Ishikawa (cell line): ENCODE measurements at regions not wholly inside any gene's neighbourhood (a gene's known extent, or its start where the extent isn't known, plus 50 kb on each side); places are given as distances from the start of the nearest gene placed in this dataset.
A peak's percentile ranks its signal among the peaks of the same experiment; 100 is the strongest.

Experiments used
- CEBPB ChIP-seq: IDR thresholded peaks from 2 replicates; pipeline ENCODE4 v1.6.1; 2012
- CREB1 ChIP-seq: IDR thresholded peaks from 2 replicates; pipeline ENCODE4 v1.6.1; 2012; ENCODE audit warnings: low read depth
- EGR1 ChIP-seq: IDR thresholded peaks from 2 replicates; pipeline ENCODE4 v1.6.1; 2012
- EP300 ChIP-seq: IDR thresholded peaks from 2 replicates; pipeline ENCODE4 v1.6.1; 2012; ENCODE audit warnings: borderline replicate concordance
- FOXM1 ChIP-seq: IDR thresholded peaks from 2 replicates; pipeline ENCODE4 v1.6.1; 2012; ENCODE audit warnings: low read depth, borderline replicate concordance
- MAX ChIP-seq: IDR thresholded peaks from 2 replicates; pipeline ENCODE4 v1.6.1; 2012
- NFIC ChIP-seq: IDR thresholded peaks from 2 replicates; pipeline ENCODE4 v1.6.1; 2012
- RAD21 ChIP-seq: IDR thresholded peaks from 2 replicates; pipeline ENCODE4 v1.6.1; 2012; ENCODE audit warnings: low read depth
- TAF1 ChIP-seq: IDR thresholded peaks from 2 replicates; pipeline ENCODE4 v1.6.1; 2012; ENCODE audit warnings: low read depth, mild to moderate bottlenecking
- TCF12 ChIP-seq: IDR thresholded peaks from 2 replicates; pipeline ENCODE4 v1.6.1; 2012; ENCODE audit warnings: low read depth
- TEAD4 ChIP-seq: IDR thresholded peaks from 2 replicates; pipeline ENCODE4 v1.6.1; 2012
- YY1 ChIP-seq: IDR thresholded peaks from 2 replicates; pipeline ENCODE4 v1.6.1; 2012; ENCODE audit warnings: low read depth
- ZBTB7A ChIP-seq: IDR thresholded peaks from 2 replicates; pipeline ENCODE4 v1.6.1; 2012; ENCODE audit warnings: low read depth
- TF ChIP-seq, protein P1 (sequence below): IDR thresholded peaks from 2 replicates; pipeline ENCODE4 v1.6.1; 2012; ENCODE audit warnings: low read depth, mild to moderate bottlenecking

- TF ChIP-seq MAX, result 0 out of 2 replicates have a peak, but pooled peaks have one; percentile 14
These were observed 54.0 kb downstream of the FOXD4L6 start for GRCh38 chr9:41074356-41074942.

- peak; percentile 56 for TF ChIP-seq NFIC
These were observed 87.7 kb downstream of the FOXD4L6 start for GRCh38 chr9:41040705-41041342.

DNA sequence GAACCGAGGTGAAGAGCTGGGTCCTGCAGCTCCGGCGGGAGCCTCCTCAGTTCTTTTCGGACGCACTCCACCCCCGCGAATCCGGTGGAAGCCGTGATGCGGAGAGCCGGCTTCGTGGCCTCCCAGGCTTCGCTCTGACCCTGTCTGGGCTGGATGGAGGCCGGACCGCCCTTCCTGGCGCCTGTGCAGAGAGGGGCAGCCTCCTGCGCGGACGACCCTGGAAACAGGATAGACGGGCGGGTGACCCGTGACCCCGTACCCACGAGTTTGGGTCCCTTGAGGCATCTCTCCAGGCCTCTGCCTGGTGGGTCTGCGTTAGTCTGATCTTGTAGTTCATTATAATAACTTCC is 136.0 kb downstream of the FOXD4L6 start:
- TF ChIP-seq EGR1, result peak; percentile 16; the same call in 1 of the 2 replicates

- peak; percentile 82 for TF ChIP-seq YY1
- TF ChIP-seq TEAD4, result peak; percentile 49; the same call in 1 of the 2 replicates
- TF ChIP-seq TAF1, result peak; percentile 95
- TF ChIP-seq CEBPB, result peak; percentile 34; the same call in 1 of the 2 replicates
- peak; percentile 60 for TF ChIP-seq EGR1
- TF ChIP-seq FOXM1, result 0 out of 2 replicates have a peak, but pooled peaks have one; percentile 19
- peak; percentile 79 for TF ChIP-seq TCF12
- TF ChIP-seq NFIC, result peak; percentile 35; the same call in 1 of the 2 replicates
- TF ChIP-seq RAD21, result peak; percentile 37; the same call in 1 of the 2 replicates
- TF ChIP-seq MAX, result peak; percentile 94
These were observed 136.6 kb downstream of the FOXD4L6 start for GRCh38 chr9:40991741-40992471.

DNA sequence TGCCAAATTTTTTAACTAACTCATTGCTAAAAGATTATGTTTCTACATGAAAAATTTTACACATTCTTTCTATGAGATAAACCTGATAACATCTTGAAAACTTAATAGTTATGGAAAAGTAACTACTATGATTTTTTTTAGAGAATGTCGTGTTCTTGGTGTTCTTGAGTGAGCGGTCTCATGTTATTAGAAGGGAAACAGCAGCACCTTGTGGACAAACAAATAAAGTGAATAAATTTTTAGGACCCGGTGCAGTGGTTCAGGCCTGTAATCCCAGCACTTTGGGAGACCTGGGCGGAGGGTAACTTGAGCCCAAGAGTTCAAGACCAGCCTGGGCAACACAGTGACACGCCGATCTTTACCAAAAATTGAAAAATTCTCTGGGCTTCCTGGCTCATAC is 166.0 kb downstream of the FOXD4L6 start:
- TF ChIP-seq RAD21, result peak; percentile 53

DNA sequence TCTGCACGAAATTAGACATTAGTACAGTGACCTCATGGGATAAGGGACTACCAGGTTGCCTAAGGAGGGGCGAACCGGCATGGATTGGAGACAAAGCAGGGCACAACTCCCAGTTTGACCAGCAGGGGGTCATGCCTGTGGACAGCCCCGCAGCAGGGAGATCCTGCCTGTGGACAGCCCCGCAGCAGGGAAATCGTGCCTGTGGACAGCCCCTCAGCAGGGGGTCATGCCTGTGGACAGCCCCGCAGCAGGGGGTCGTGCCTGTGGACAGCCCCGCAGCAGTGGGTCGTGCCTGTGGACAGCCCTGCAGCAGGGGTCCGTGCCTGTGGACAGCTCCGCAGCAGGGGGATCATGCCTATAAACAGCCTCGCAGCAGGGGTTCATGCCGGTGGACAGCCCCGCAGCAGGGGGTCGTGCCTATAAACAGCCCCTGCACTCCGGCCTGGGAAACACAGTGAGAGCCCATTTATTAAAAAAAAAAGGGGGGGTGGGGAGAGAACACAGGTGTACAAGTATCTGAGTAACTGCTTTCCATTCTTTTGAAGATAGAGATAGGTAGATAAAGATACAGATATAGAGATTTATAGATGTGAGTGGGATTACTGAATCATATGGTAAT is 176.5 kb downstream of the FOXD4L6 start:
- TF ChIP-seq YY1 (peak; percentile 21; the same call in 1 of the 2 replicates), TCF12 (peak; percentile 100), NFIC (peak; percentile 96), FOXM1 (peak; percentile 92), ZBTB7A (peak; percentile 93), RAD21 (0 out of 2 replicates have a peak, but pooled peaks have one; percentile 13), CEBPB (peak; percentile 85; the same call in 1 of the 2 replicates), EP300 (peak; percentile 99), TEAD4 (peak; percentile 100), MAX (peak; percentile 77)
- TF ChIP-seq, protein P1, sequence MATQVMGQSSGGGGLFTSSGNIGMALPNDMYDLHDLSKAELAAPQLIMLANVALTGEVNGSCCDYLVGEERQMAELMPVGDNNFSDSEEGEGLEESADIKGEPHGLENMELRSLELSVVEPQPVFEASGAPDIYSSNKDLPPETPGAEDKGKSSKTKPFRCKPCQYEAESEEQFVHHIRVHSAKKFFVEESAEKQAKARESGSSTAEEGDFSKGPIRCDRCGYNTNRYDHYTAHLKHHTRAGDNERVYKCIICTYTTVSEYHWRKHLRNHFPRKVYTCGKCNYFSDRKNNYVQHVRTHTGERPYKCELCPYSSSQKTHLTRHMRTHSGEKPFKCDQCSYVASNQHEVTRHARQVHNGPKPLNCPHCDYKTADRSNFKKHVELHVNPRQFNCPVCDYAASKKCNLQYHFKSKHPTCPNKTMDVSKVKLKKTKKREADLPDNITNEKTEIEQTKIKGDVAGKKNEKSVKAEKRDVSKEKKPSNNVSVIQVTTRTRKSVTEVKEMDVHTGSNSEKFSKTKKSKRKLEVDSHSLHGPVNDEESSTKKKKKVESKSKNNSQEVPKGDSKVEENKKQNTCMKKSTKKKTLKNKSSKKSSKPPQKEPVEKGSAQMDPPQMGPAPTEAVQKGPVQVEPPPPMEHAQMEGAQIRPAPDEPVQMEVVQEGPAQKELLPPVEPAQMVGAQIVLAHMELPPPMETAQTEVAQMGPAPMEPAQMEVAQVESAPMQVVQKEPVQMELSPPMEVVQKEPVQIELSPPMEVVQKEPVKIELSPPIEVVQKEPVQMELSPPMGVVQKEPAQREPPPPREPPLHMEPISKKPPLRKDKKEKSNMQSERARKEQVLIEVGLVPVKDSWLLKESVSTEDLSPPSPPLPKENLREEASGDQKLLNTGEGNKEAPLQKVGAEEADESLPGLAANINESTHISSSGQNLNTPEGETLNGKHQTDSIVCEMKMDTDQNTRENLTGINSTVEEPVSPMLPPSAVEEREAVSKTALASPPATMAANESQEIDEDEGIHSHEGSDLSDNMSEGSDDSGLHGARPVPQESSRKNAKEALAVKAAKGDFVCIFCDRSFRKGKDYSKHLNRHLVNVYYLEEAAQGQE, result peak; percentile 27; the same call in 1 of the 2 replicates

GRCh38 chr9:40935336-40935735 is 193.1 kb downstream of the FOXD4L6 start:
- TF ChIP-seq FOXM1 (no peak), MAX (no peak), ZBTB7A (no peak), EP300 (no peak), RAD21 (no peak), CREB1 (no peak), TEAD4 (no peak), EGR1 (no peak), NFIC (no peak)

DNA sequence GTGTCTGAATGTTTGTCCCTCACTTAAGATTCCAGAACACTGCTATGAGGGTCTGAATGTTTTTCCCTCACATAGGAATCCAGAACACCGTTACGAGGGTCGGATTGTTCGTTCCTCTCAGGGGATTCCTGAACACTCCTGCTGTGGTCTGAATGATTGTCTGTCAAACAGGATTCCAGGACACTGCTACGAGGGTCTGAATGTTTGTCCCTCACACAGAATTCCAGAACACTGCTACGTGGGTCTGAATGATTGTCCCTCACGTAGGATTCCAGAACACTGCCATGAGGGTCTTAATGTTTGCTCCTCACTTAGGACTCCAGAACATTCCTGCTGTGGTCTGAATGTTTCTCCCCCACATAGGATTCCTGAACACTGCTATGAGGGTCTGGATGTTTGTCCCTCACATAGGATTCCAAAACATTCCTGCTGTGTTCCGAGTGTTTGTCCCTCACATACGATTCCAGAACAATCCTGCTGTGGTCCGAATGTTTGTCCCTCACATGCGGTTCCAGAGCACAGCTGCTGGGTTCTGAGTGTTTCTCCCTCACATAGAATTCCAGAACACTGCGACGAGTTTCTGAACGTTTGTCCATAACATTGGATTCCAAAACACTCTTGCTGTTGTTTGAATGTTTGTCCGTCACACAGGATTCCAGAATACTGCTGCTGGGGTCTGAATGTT is 199.5 kb downstream of the FOXD4L6 start:
- TF ChIP-seq MAX (no peak), TAF1 (no peak), EP300 (no peak), TCF12 (no peak), FOXM1 (no peak), YY1 (no peak), RAD21 (no peak), CREB1 (no peak), NFIC (no peak), ZBTB7A (no peak), CEBPB (no peak)
- TF ChIP-seq, protein P1, result no peak
